ENCODE measurements at regions not wholly inside any gene's neighbourhood (a gene's known extent, or its start where the extent isn't known, plus 50 kb on each side); places are given as distances from the start of the nearest gene placed in this dataset.

GRCh38 chr5:125219710-125220109 is 473.3 kb upstream of the ZNF608 start:
- Histone ChIP-seq H3K27me3 (ENCODE audit: control insufficient read depth in 2 of 2, insufficient read depth in 2 of 2, low read length in 2 of 2) (no peaks in the 10 kb centered on the region), H3K9me1 (replicated peaks; ENCODE audit: control insufficient read depth, extremely low read depth, insufficient read depth, low read length) (no peaks in the 10 kb centered on the region), H3K4me3 (replicated peaks in 1 of 3; ENCODE audit: insufficient read depth in 1 of 3, low read depth in 1 of 3, low read length in 3 of 3) (no peak overlapping the region), H2AFZ (ENCODE audit: low read depth, low read length) (no peak overlapping the region), H3K4me2 (ENCODE audit: insufficient read depth, low read length) (no peak overlapping the region), H3K36me3 (ENCODE audit: control insufficient read depth in 2 of 2, extremely low read depth in 1 of 2, insufficient read depth in 2 of 2, low read length in 2 of 2) (no peaks in the 10 kb centered on the region), H3K9me3 (replicated peaks; ENCODE audit: control insufficient read depth, insufficient read depth, low read length) (no peaks in the 10 kb centered on the region), H4K20me1 (replicated peaks; ENCODE audit: control insufficient read depth, extremely low read depth, insufficient read depth, low read length) (no peaks in the 10 kb centered on the region), H3K9ac (replicated peaks; ENCODE audit: extremely low read depth, insufficient read depth, low read length) (no peak overlapping the region), H3K4me1 (ENCODE audit: control insufficient read depth, extremely low read depth, insufficient read depth, low read length) (no peaks in the 10 kb centered on the region), H3K27ac (ENCODE audit: insufficient read depth, low read depth, low read length) (no peak overlapping the region), H3K79me2 (ENCODE audit: control insufficient read depth, insufficient read depth, low read length) (no peaks in the 10 kb centered on the region)
- intact Hi-C loops (cut with micrococcal nuclease), result no loop called here
- ChIA-PET POLR2A (no interaction called here), CTCF (no interaction called here)
- no TSS peak for BruUV-seq (replicated peaks)
- dilution Hi-C loops (cut with MboI; ENCODE audit: extremely low pct_ligation_motif_present, low sequenced_read_pairs), result no loop called here
- DNase-seq (ENCODE audit: low read depth, low spot score) (no peak), FAIRE-seq (no peak)
- TF ChIP-seq JUN (IDR thresholded peaks at IDR 0.05; ENCODE audit: borderline replicate concordance, insufficient read depth, insufficient read length, low read depth) (no peak), MAX (IDR thresholded peaks at IDR 0.05; ENCODE audit: insufficient read depth, insufficient read length) (no peak), MYC (IDR thresholded peaks at IDR 0.05; ENCODE audit: low read depth, low read length) (no peak), CTCF (IDR thresholded peaks at IDR 0.05; ENCODE audit: extremely low read depth in 1 of 2, insufficient read depth in 1 of 2, low read depth in 1 of 2, low read length in 2 of 2) (no peak), POLR2AphosphoS5 (IDR thresholded peaks at IDR 0.05; ENCODE audit: insufficient read depth, low read depth, low read length) (no peak), FOS (IDR thresholded peaks at IDR 0.05; ENCODE audit: borderline replicate concordance, insufficient read depth, low read length) (no peak), EZH2 (IDR thresholded peaks at IDR 0.05; ENCODE audit: borderline replicate concordance, low read depth, low read length, severe bottlenecking) (no peak), POLR2A (IDR thresholded peaks at IDR 0.05; ENCODE audit: low read depth, low read length) (no peak), GATA2 (IDR thresholded peaks at IDR 0.05; ENCODE audit: insufficient read depth, insufficient read length, low read depth, low read length) (no peak)

Data from endothelial cell of umbilical vein (primary cell).